Upper lobe of right lung (tissue), 1 donor: ENCODE measurements at regions not wholly inside any gene's neighbourhood (a gene's known extent, or its start where the extent isn't known, plus 50 kb on each side); places are given as distances from the start of the nearest gene placed in this dataset.
A peak's percentile ranks its signal among the peaks of the same experiment; 100 is the strongest.

ENCODE experiments used
- ATAC-seq: fragments of 200-7000 bp; cut with Tn5 transposase; one replicate; pipeline ENCODE4 v1.9.1; 2020; ENCODE audit warnings: mild to moderate bottlenecking, moderate library complexity
- DNase-seq: peaks from one replicate; pipeline ENCODE4 v3.0.0-alpha.2; 2020
- H3K27ac ChIP-seq: fragments of 200-600 bp; one replicate; pipeline ENCODE4 v1.8.0; 2022
- H3K27me3 ChIP-seq: fragments of 200-600 bp; one replicate; pipeline ENCODE4 v1.8.0; 2022; ENCODE audit warnings: mild to moderate bottlenecking
- H3K36me3 ChIP-seq: fragments of 200-600 bp; one replicate; pipeline ENCODE4 v1.8.0; 2022
- H3K4me1 ChIP-seq: fragments of 200-600 bp; one replicate; pipeline ENCODE4 v1.8.0; 2022
- H3K4me3 ChIP-seq: fragments of 200-600 bp; one replicate; pipeline ENCODE4 v1.8.0; 2022; ENCODE audit warnings: mild to moderate bottlenecking
- H3K9me3 ChIP-seq: fragments of 200-600 bp; one replicate; pipeline ENCODE4 v1.8.0; 2022
- intact Hi-C: fragments of 100-400 bp; cut with DNase I; formaldehyde crosslinking; loops from one replicate; pipeline ENCODE4 v1.11.0; 2022
- TF ChIP-seq, protein P1 (sequence below): fragments of 200-600 bp; IDR thresholded peaks from one replicate; pipeline ENCODE4 v1.8.0; 2022; ENCODE audit warnings: antibody characterized with exemption
- donor health status: DM: no; HTN: yes; CAD: no; lungs with severe emphysema.

DNA sequence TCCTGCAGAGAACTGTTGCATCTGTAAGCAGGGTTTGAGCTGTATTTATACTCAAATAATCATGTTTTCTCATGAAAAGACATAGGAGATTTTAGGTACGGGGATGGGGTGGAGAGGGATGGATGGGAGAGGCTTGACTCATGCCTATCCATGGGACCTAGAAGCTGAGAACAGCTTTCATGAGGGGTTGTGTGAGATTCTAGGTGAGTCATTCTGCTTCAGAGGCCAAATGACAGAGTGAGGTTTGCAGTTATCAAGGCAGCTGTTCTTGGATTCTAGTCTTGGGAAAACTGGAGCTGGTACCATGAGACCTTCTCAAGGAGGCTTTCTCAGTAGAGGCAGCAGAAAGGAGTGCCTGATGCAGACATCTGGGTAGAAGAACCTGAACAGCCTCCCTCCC is 746.9 kb downstream of the TYW1 start:
- TF ChIP-seq, protein P1, sequence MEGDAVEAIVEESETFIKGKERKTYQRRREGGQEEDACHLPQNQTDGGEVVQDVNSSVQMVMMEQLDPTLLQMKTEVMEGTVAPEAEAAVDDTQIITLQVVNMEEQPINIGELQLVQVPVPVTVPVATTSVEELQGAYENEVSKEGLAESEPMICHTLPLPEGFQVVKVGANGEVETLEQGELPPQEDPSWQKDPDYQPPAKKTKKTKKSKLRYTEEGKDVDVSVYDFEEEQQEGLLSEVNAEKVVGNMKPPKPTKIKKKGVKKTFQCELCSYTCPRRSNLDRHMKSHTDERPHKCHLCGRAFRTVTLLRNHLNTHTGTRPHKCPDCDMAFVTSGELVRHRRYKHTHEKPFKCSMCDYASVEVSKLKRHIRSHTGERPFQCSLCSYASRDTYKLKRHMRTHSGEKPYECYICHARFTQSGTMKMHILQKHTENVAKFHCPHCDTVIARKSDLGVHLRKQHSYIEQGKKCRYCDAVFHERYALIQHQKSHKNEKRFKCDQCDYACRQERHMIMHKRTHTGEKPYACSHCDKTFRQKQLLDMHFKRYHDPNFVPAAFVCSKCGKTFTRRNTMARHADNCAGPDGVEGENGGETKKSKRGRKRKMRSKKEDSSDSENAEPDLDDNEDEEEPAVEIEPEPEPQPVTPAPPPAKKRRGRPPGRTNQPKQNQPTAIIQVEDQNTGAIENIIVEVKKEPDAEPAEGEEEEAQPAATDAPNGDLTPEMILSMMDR = no peak
- no peak for ATAC-seq
- H3K27me3 ChIP-seq = no peaks in the 10 kb centered on the region
- H3K4me1 ChIP-seq = no peaks in the 10 kb centered on the region
- H3K4me3 ChIP-seq = no peak overlapping the region
- intact Hi-C loops = no loop called here
- H3K36me3 ChIP-seq = no peaks in the 10 kb centered on the region
- DNase-seq = no peak
- H3K9me3 ChIP-seq = no peaks in the 10 kb centered on the region
- no peak overlapping the region for H3K27ac ChIP-seq

DNA sequence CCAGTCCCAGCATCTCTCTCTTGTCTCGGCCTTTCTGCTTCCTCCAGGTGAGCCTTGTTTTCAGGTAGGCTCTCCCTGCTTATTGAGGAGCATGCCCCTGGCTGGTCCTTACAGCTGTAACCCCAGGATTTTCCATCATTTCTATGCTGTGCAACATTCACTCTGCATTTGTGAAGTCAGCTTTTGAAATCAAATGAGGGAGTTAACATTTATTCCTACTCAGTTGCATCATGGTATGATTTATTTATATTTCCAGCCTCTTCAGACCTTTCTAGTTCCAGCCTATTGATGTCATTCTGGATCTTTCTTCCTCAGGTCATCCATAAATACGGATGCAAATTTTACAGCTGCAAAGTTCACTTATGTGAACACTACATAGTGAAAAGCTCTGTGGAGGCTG is 755.6 kb downstream of the TYW1 start:
- H3K36me3 ChIP-seq = no peaks in the 10 kb centered on the region
- TF ChIP-seq, protein P1 = no peak
- no peaks in the 10 kb centered on the region for H3K4me1 ChIP-seq
- H3K4me3 ChIP-seq = no peak overlapping the region
- DNase-seq = no peak
- no peak for ATAC-seq
- no peak overlapping the region for H3K27ac ChIP-seq
- intact Hi-C loops = no loop called here
- no peaks in the 10 kb centered on the region for H3K27me3 ChIP-seq
- H3K9me3 ChIP-seq = no peaks in the 10 kb centered on the region

DNA sequence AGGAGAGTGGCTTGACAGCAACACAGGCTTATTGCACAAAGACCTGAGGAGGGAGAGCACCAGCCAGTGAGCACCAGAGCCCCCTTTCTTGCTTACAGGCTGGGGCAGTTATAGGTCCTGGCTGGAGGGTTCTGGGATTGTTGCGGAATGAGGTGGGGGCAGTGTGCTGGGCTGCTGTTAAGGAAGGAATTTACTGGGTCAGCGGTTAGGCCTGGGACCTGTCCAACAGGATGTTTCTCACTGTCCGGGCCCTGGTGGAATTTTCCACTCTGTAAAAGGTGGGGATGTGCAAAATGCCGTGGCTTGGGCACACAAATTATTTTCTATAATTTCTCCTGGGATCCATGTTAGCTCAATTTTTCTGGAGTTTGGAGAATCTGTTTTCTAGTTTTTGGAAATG is 757.3 kb downstream of the TYW1 start:
- ATAC-seq (peak; percentile 12), DNase-seq (no peak)
- Histone ChIP-seq H3K36me3 (no peaks in the 10 kb centered on the region), H3K4me1 (no peaks in the 10 kb centered on the region), H3K4me3 (no peak overlapping the region), H3K27me3 (no peaks in the 10 kb centered on the region), H3K27ac (no peak overlapping the region), H3K9me3 (no peaks in the 10 kb centered on the region)
- intact Hi-C loops = no loop called here
- TF ChIP-seq, protein P1 = no peak

DNA sequence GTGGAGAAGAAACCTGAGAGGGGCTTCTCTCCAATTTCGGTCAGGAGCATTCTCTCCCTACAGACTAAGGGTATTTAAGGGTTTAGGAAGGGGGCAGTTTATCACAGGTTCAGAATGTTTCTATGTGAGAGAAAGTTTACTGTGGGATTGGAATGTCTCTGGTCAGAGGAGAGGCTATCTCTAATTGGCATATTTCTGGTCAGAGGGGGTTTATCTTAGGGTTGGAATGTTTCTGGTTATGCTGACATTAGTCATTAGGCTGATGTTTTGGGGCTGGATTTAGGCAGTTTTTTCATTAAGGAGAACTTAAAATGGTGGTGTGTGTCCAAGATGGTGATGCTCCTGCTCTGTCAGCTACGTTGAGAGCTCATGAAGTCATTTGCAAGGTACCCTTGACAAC is 758.0 kb downstream of the TYW1 start:
- H3K4me3 ChIP-seq = no peak overlapping the region
- TF ChIP-seq, protein P1 = no peak
- H3K27me3 ChIP-seq = no peaks in the 10 kb centered on the region
- ATAC-seq (no peak), DNase-seq (no peak)
- H3K27ac ChIP-seq = no peak overlapping the region
- H3K4me1 ChIP-seq = no peaks in the 10 kb centered on the region
- no peaks in the 10 kb centered on the region for H3K9me3 ChIP-seq
- no peaks in the 10 kb centered on the region for H3K36me3 ChIP-seq
- intact Hi-C loops = no loop called here

DNA sequence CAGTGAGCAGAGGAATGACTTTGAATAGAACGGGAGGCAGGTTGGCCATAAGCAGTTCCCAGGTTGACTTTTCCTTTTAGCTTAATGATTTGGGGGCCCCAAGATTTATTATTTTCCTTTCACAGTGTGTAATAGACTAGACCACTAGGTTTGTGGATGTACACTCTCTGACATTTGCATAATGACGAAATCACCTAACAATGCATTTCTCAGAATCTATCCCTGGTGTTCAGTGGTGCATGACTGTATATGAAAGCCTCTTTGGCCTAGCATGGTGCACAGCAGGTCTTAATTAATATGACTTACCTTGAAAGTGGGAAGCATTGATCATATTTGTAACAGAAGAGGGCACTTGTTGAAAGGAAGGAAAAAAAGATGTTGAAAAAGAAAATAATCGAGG is 761.9 kb downstream of the TYW1 start:
- H3K9me3 ChIP-seq = no peaks in the 10 kb centered on the region
- ATAC-seq (no peak), DNase-seq (no peak)
- H3K4me3 ChIP-seq = no peak overlapping the region
- H3K36me3 ChIP-seq = no peaks in the 10 kb centered on the region
- H3K4me1 ChIP-seq = no peaks in the 10 kb centered on the region
- TF ChIP-seq, protein P1 = no peak
- intact Hi-C loops = no loop called here
- no peak overlapping the region for H3K27ac ChIP-seq
- H3K27me3 ChIP-seq = no peaks in the 10 kb centered on the region

DNA sequence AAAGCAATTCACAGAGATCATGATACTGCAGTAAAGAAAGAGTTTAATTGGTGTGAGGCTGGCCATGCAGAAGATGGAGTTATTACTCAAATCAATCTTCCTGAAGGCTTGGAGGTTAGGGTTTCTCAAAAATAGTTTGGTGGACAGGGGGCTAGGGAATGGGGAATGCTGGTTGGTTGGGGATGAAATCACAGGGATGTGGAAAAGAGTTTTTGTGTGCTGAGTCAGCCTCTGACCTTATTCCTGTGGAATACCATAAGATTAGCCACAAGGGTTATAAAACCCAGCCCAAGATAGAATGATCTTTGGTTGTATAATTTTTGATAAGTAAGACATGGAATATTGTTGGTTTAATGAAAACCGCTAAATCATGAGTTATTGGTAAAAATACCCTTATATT is 764.3 kb downstream of the TYW1 start:
- Histone ChIP-seq H3K4me1 (no peaks in the 10 kb centered on the region), H3K27ac (no peak overlapping the region), H3K4me3 (no peak overlapping the region), H3K27me3 (no peaks in the 10 kb centered on the region), H3K9me3 (no peaks in the 10 kb centered on the region), H3K36me3 (no peaks in the 10 kb centered on the region)
- TF ChIP-seq, protein P1 = no peak
- ATAC-seq (no peak), DNase-seq (no peak)
- intact Hi-C loops = no loop called here
